Astrocyte (in vitro differentiated cells and primary cell): ENCODE measurements at regions not wholly inside any gene's neighbourhood (a gene's known extent, or its start where the extent isn't known, plus 50 kb on each side); places are given as distances from the start of the nearest gene placed in this dataset.

Source experiments
- DNase-seq: peaks from one replicate; pipeline ENCODE4 v3.0.0-alpha.2; 2010; ENCODE audit warnings: low read depth
- FAIRE-seq: peaks from 2 replicates; lab custom pipeline; 2011; peaks lifted over from hg19 to GRCh38; lab: Jason Lieb, UNC
- H2AFZ ChIP-seq: 2 replicates; pipeline ENCODE4 v1.6.0; 2012; ENCODE audit warnings: low read depth, low read length, inconsistent platforms
- H3K27ac ChIP-seq: 2 replicates; pipeline ENCODE4 v1.5.1; 2011; ENCODE audit warnings: low read depth, low read length, inconsistent platforms
- H3K27me3 ChIP-seq: 2 replicates; pipeline ENCODE4 v1.6.0; 2011; ENCODE audit warnings: low read length, inconsistent platforms; ENCODE audit not compliant: insufficient read depth
- H3K36me3 ChIP-seq: 2 replicates; pipeline ENCODE4 v1.5.1; 2011; ENCODE audit warnings: low read length, inconsistent platforms; ENCODE audit not compliant: insufficient read depth
- H3K4me1 ChIP-seq: 2 replicates; pipeline ENCODE4 v1.5.1; 2011; ENCODE audit warnings: low read length, inconsistent platforms; ENCODE audit not compliant: insufficient read depth
- H3K4me2 ChIP-seq: 2 replicates; pipeline ENCODE4 v1.6.0; 2012; ENCODE audit warnings: low read length, inconsistent platforms
- H3K4me3 ChIP-seq: 2 replicates; pipeline ENCODE4 v1.5.1; 2011; ENCODE audit warnings: low read depth, mild to moderate bottlenecking, low read length, inconsistent platforms; ENCODE audit not compliant: insufficient read depth
- H3K79me2 ChIP-seq: 2 replicates; pipeline ENCODE4 v1.6.0; 2012; ENCODE audit warnings: mild to moderate bottlenecking, low read length, inconsistent platforms; ENCODE audit not compliant: insufficient read depth
- H3K9ac ChIP-seq: 2 replicates; pipeline ENCODE4 v1.6.0; 2012; ENCODE audit warnings: mild to moderate bottlenecking, low read length, inconsistent platforms
- H3K9me3 ChIP-seq: 2 replicates; pipeline ENCODE4 v1.5.1; 2012; ENCODE audit warnings: low read depth, mild to moderate bottlenecking, low read length, inconsistent platforms; ENCODE audit not compliant: insufficient read depth
- H4K20me1 ChIP-seq: 2 replicates; pipeline ENCODE4 v1.6.0; 2012; ENCODE audit warnings: low read length, inconsistent platforms; ENCODE audit not compliant: insufficient read depth
- H3K27ac Mint-ChIP-seq: one replicate; pipeline ENCODE4 v1.8.0; 2021; ENCODE audit warnings: mild to moderate bottlenecking, mixed read lengths; ENCODE audit not compliant: unreplicated experiment
- H3K27me3 Mint-ChIP-seq: one replicate; pipeline ENCODE4 v1.8.0; 2021; ENCODE audit warnings: low read depth, mixed read lengths; ENCODE audit not compliant: unreplicated experiment
- H3K36me3 Mint-ChIP-seq: one replicate; pipeline ENCODE4 v1.8.0; 2021; ENCODE audit warnings: low read depth, mixed read lengths; ENCODE audit not compliant: unreplicated experiment
- H3K4me1 Mint-ChIP-seq: one replicate; pipeline ENCODE4 v1.8.0; 2021; ENCODE audit warnings: low read depth, mixed read lengths; ENCODE audit not compliant: unreplicated experiment
- H3K4me3 Mint-ChIP-seq: one replicate; pipeline ENCODE4 v1.8.0; 2021; ENCODE audit warnings: mild to moderate bottlenecking, moderate library complexity, mixed read lengths; ENCODE audit not compliant: unreplicated experiment
- H3K9me3 Mint-ChIP-seq: one replicate; pipeline ENCODE4 v1.8.0; 2021; ENCODE audit warnings: mild to moderate bottlenecking, mixed read lengths; ENCODE audit not compliant: unreplicated experiment
- CTCF ChIP-seq: IDR thresholded peaks from 2 replicates; pipeline ENCODE4 v1.5.1; 2011; ENCODE audit warnings: low read depth, mild to moderate bottlenecking, inconsistent platforms, low read length, moderate library complexity; ENCODE audit not compliant: insufficient read depth
- EZH2 ChIP-seq: IDR thresholded peaks from 2 replicates; pipeline ENCODE4 v1.6.1; 2012; ENCODE audit warnings: mild to moderate bottlenecking, low read length, inconsistent platforms; ENCODE audit not compliant: insufficient read depth

GRCh38 chr7:106386958-106387357 lies 102.2 kb upstream of the NAMPT start:
- Histone ChIP-seq H3K9me3 (peaks cover 4% of the 10 kb centered on the region), H3K4me1 (no peaks in the 10 kb centered on the region), H3K27ac (no peak overlapping the region), H3K27me3 (no peaks in the 10 kb centered on the region), H3K4me3 (no peak overlapping the region), H3K9ac (no peak overlapping the region), H3K79me2 (no peaks in the 10 kb centered on the region), H3K4me2 (no peak overlapping the region), H2AFZ (no peak overlapping the region), H4K20me1 (no peaks in the 10 kb centered on the region), H3K36me3 (no peaks in the 10 kb centered on the region)
- H3K27ac Mint-ChIP-seq: no peak overlapping the region
- TF ChIP-seq CTCF (no peak), EZH2 (no peak)
- DNase-seq (no peak), FAIRE-seq (no peak)
- no peak overlapping the region for H3K4me3 Mint-ChIP-seq
- H3K36me3 Mint-ChIP-seq: no peaks in the 10 kb centered on the region
- peaks cover 2% of the 10 kb centered on the region for H3K9me3 Mint-ChIP-seq
- H3K27me3 Mint-ChIP-seq: peaks cover 9% of the 10 kb centered on the region
- H3K4me1 Mint-ChIP-seq: no peaks in the 10 kb centered on the region

GRCh38 chr7:106384373-106384772 lies 99.6 kb upstream of the NAMPT start:
- Mint-ChIP-seq H3K9me3 (peaks cover 2% of the 10 kb centered on the region), H3K27me3 (peaks cover 19% of the 10 kb centered on the region), H3K27ac (no peak overlapping the region), H3K4me1 (no peaks in the 10 kb centered on the region), H3K36me3 (no peaks in the 10 kb centered on the region), H3K4me3 (no peak overlapping the region)
- FAIRE-seq: no peak
- no peak overlapping the region for H3K4me3 ChIP-seq
- no peak for DNase-seq
- peaks cover 4% of the 10 kb centered on the region for H3K9me3 ChIP-seq
- peaks cover 6% of the 10 kb centered on the region for H3K27me3 ChIP-seq
- TF ChIP-seq CTCF: no peak
- TF ChIP-seq EZH2: no peak
- H3K4me1 ChIP-seq: no peaks in the 10 kb centered on the region
- no peak overlapping the region for H3K9ac ChIP-seq
- H3K36me3 ChIP-seq: no peaks in the 10 kb centered on the region
- H3K27ac ChIP-seq: no peak overlapping the region
- H2AFZ ChIP-seq: no peak overlapping the region
- no peak overlapping the region for H3K4me2 ChIP-seq
- no peaks in the 10 kb centered on the region for H3K79me2 ChIP-seq
- H4K20me1 ChIP-seq: no peaks in the 10 kb centered on the region

GRCh38 chr7:106382929-106383328 lies 98.1 kb upstream of the NAMPT start:
- no peak overlapping the region for H3K4me3 ChIP-seq
- no peaks in the 10 kb centered on the region for H3K4me1 ChIP-seq
- H3K4me1 Mint-ChIP-seq: no peaks in the 10 kb centered on the region
- H3K4me2 ChIP-seq: no peak overlapping the region
- no peaks in the 10 kb centered on the region for H3K79me2 ChIP-seq
- H3K36me3 Mint-ChIP-seq: no peaks in the 10 kb centered on the region
- no peaks in the 10 kb centered on the region for H3K36me3 ChIP-seq
- H3K4me3 Mint-ChIP-seq: no peak overlapping the region
- no peaks in the 10 kb centered on the region for H4K20me1 ChIP-seq
- H3K9me3 ChIP-seq: peaks cover 4% of the 10 kb centered on the region
- no peak overlapping the region for H2AFZ ChIP-seq
- no peak overlapping the region for H3K27ac Mint-ChIP-seq
- DNase-seq (no peak), FAIRE-seq (no peak)
- no peak for TF ChIP-seq EZH2
- TF ChIP-seq CTCF: no peak
- no peak overlapping the region for H3K9ac ChIP-seq
- H3K27me3 Mint-ChIP-seq: peaks cover 19% of the 10 kb centered on the region
- H3K27ac ChIP-seq: no peak overlapping the region
- peaks cover 6% of the 10 kb centered on the region for H3K27me3 ChIP-seq
- H3K9me3 Mint-ChIP-seq: peaks cover 2% of the 10 kb centered on the region
